ENCODE measurements at regions not wholly inside any gene's neighbourhood (a gene's known extent, or its start where the extent isn't known, plus 50 kb on each side); places are given as distances from the start of the nearest gene placed in this dataset.

DNA sequence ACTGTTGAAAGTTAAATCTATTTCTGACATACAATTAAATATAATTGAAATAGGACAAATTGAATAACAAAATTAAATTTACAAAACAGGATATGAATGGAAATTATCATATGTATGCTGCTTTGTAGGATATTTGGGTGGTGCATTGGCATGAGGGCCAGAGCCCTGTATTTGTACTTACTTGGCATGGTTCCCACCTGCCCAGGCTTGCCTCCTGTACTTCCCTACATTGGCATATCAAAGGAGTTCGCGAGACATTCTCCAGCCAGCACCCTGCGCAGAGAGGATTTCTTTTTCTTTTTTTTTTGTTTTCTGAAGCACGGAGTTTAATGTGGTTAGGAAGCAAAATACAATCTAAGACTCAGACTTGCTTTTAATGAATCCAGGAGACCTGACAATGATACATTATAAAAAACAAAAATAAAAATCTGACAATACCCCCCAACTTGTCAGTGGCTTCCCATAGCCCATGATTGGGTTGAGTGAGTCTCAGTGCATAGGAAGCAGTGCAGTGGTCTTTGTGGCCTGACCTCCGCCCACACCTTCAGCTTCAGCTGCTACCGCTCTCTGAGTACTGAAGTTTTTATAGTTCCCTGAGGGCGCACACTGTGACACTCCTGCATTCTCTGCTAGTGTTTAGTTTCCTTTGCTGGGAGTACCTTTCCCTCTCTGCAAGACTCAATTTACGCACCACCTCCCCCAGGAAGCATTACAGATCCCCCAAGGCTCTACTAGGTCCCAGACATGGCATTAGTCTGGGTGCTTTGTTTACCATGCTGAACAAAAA, 440.8 kb downstream of the UTRN start:
- TF ChIP-seq NR2F2 (IDR thresholded peaks at IDR 0.05; ENCODE audit: borderline replicate concordance, low read depth) (no peak), HNRNPL (IDR thresholded peaks at IDR 0.05; ENCODE audit: low read depth, low read length) (no peak), CBX1 (IDR thresholded peaks at IDR 0.05; ENCODE audit: low read depth) (no peak)
- TF ChIP-seq, protein P1, sequence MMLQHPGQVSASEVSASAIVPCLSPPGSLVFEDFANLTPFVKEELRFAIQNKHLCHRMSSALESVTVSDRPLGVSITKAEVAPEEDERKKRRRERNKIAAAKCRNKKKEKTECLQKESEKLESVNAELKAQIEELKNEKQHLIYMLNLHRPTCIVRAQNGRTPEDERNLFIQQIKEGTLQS (CRISPR knock-in tag; IDR thresholded peaks at IDR 0.05), result no peak
- TF ChIP-seq, protein P2, sequence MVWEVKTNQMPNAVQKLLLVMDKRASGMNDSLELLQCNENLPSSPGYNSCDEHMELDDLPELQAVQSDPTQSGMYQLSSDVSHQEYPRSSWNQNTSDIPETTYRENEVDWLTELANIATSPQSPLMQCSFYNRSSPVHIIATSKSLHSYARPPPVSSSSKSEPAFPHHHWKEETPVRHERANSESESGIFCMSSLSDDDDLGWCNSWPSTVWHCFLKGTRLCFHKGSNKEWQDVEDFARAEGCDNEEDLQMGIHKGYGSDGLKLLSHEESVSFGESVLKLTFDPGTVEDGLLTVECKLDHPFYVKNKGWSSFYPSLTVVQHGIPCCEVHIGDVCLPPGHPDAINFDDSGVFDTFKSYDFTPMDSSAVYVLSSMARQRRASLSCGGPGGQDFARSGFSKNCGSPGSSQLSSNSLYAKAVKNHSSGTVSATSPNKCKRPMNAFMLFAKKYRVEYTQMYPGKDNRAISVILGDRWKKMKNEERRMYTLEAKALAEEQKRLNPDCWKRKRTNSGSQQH (CRISPR knock-in tag; IDR thresholded peaks at IDR 0.05; ENCODE audit: low read depth), result no peak

All from HepG2 (cell line).